ENCODE measurements at regions not wholly inside any gene's neighbourhood (a gene's known extent, or its start where the extent isn't known, plus 50 kb on each side); places are given as distances from the start of the nearest gene placed in this dataset.
A peak's percentile ranks its signal among the peaks of the same experiment; 100 is the strongest.

- H3K4me1 ChIP-seq (ENCODE audit: control insufficient read depth in 2 of 2, insufficient read depth in 2 of 2, low read length in 2 of 2) = no peaks in the 10 kb centered on the region
- 98% methylated on average over 20 of the region's 20 CpGs for WGBS
- no peak for DNase-seq (ENCODE audit: low read depth in 6 of 9, low spot score in 9 of 9)
- no peaks in the 10 kb centered on the region for H3K9me3 ChIP-seq (ENCODE audit: control insufficient read depth in 2 of 2, insufficient read depth in 1 of 2, low read length in 1 of 2)
- H3K27ac ChIP-seq (ENCODE audit: low read depth in 1 of 2, low read length in 1 of 2) = no peak overlapping the region
- no peaks in the 10 kb centered on the region for H3K36me3 ChIP-seq (ENCODE audit: control insufficient read depth in 2 of 2, insufficient read depth in 2 of 2, low read length in 1 of 2)
- no peaks in the 10 kb centered on the region for H3K27me3 ChIP-seq (ENCODE audit: control insufficient read depth in 2 of 2, insufficient read depth in 1 of 2, low read length in 1 of 2)
- no peak overlapping the region for H3K4me3 ChIP-seq (ENCODE audit: low read length in 2 of 2)
Measured at GRCh38 chr10:89829262-89829886, 128.0 kb downstream of the KIF20B start.

GRCh38 chr10:89829887-89830269, 128.5 kb downstream of the KIF20B start:
- H3K27ac ChIP-seq (ENCODE audit: low read depth in 1 of 2, low read length in 1 of 2) = no peak overlapping the region
- no peaks in the 10 kb centered on the region for H3K4me1 ChIP-seq (ENCODE audit: control insufficient read depth in 2 of 2, insufficient read depth in 2 of 2, low read length in 2 of 2)
- no peak overlapping the region for H3K4me3 ChIP-seq (ENCODE audit: low read length in 2 of 2)
- DNase-seq (ENCODE audit: low read depth in 6 of 9, low spot score in 9 of 9) = no peak
- H3K27me3 ChIP-seq (ENCODE audit: control insufficient read depth in 2 of 2, insufficient read depth in 1 of 2, low read length in 1 of 2) = no peaks in the 10 kb centered on the region
- H3K36me3 ChIP-seq (ENCODE audit: control insufficient read depth in 2 of 2, insufficient read depth in 2 of 2, low read length in 1 of 2) = no peaks in the 10 kb centered on the region
- WGBS = 96% methylated on average over 5 of the region's 5 CpGs
- H3K9me3 ChIP-seq (ENCODE audit: control insufficient read depth in 2 of 2, insufficient read depth in 1 of 2, low read length in 1 of 2) = no peaks in the 10 kb centered on the region

- Histone ChIP-seq H3K4me1 (ENCODE audit: control insufficient read depth in 2 of 2, insufficient read depth in 2 of 2, low read length in 2 of 2) (no peaks in the 10 kb centered on the region), H3K27ac (ENCODE audit: low read depth in 1 of 2, low read length in 1 of 2) (no peak overlapping the region), H3K27me3 (ENCODE audit: control insufficient read depth in 2 of 2, insufficient read depth in 1 of 2, low read length in 1 of 2) (no peaks in the 10 kb centered on the region), H3K4me3 (ENCODE audit: low read length in 2 of 2) (no peak overlapping the region), H3K9me3 (ENCODE audit: control insufficient read depth in 2 of 2, insufficient read depth in 1 of 2, low read length in 1 of 2) (no peaks in the 10 kb centered on the region), H3K36me3 (ENCODE audit: control insufficient read depth in 2 of 2, insufficient read depth in 2 of 2, low read length in 1 of 2) (no peaks in the 10 kb centered on the region)
- no peak for DNase-seq (ENCODE audit: low read depth in 6 of 9, low spot score in 9 of 9)
- 90% methylated on average over 2 of the region's 2 CpGs for WGBS
Measured at GRCh38 chr10:89830624-89831023, 129.2 kb downstream of the KIF20B start.

- no peak for DNase-seq (ENCODE audit: low read depth in 6 of 9, low spot score in 9 of 9)
- Histone ChIP-seq H3K27ac (ENCODE audit: low read depth in 1 of 2, low read length in 1 of 2) (peak overlapping the region in 1 of 2 donors; percentile 55), H3K27me3 (ENCODE audit: control insufficient read depth in 2 of 2, insufficient read depth in 1 of 2, low read length in 1 of 2) (peaks cover 0 to 2% of the 10 kb centered on the region in 2 donors), H3K36me3 (ENCODE audit: control insufficient read depth in 2 of 2, insufficient read depth in 2 of 2, low read length in 1 of 2) (no peaks in the 10 kb centered on the region), H3K9me3 (ENCODE audit: control insufficient read depth in 2 of 2, insufficient read depth in 1 of 2, low read length in 1 of 2) (no peaks in the 10 kb centered on the region), H3K4me1 (ENCODE audit: control insufficient read depth in 2 of 2, insufficient read depth in 2 of 2, low read length in 2 of 2) (peaks cover 9 to 19% of the 10 kb centered on the region in 2 donors), H3K4me3 (ENCODE audit: low read length in 2 of 2) (peak overlapping the region; percentile 65 to 89)
- 55% methylated on average over 12 of the region's 12 CpGs for WGBS
Measured at GRCh38 chr10:89836840-89837164, 135.4 kb downstream of the KIF20B start.

GRCh38 chr10:89837165-89838043, 136.0 kb downstream of the KIF20B start:
- peaks cover 9 to 19% of the 10 kb centered on the region in 2 donors for H3K4me1 ChIP-seq (ENCODE audit: control insufficient read depth in 2 of 2, insufficient read depth in 2 of 2, low read length in 2 of 2)
- H3K9me3 ChIP-seq (ENCODE audit: control insufficient read depth in 2 of 2, insufficient read depth in 1 of 2, low read length in 1 of 2) = no peaks in the 10 kb centered on the region
- H3K27ac ChIP-seq (ENCODE audit: low read depth in 1 of 2, low read length in 1 of 2) = peak overlapping the region; percentile 55 to 56
- peak in 8 of 9 donors; percentile 22 to 75 (median 40) for DNase-seq (ENCODE audit: low read depth in 6 of 9, low spot score in 9 of 9)
- H3K27me3 ChIP-seq (ENCODE audit: control insufficient read depth in 2 of 2, insufficient read depth in 1 of 2, low read length in 1 of 2) = peaks cover 0 to 2% of the 10 kb centered on the region in 2 donors
- WGBS = 3% methylated on average over 65 of the region's 65 CpGs
- peak overlapping the region; percentile 65 to 89 for H3K4me3 ChIP-seq (ENCODE audit: low read length in 2 of 2)
- no peaks in the 10 kb centered on the region for H3K36me3 ChIP-seq (ENCODE audit: control insufficient read depth in 2 of 2, insufficient read depth in 2 of 2, low read length in 1 of 2)

GRCh38 chr10:89838044-89838615, 136.7 kb downstream of the KIF20B start:
- H3K4me3 ChIP-seq (ENCODE audit: low read length in 2 of 2) = peak overlapping the region; percentile 65 to 89
- peaks cover 0 to 2% of the 10 kb centered on the region in 2 donors for H3K27me3 ChIP-seq (ENCODE audit: control insufficient read depth in 2 of 2, insufficient read depth in 1 of 2, low read length in 1 of 2)
- DNase-seq (ENCODE audit: low read depth in 6 of 9, low spot score in 9 of 9) = peak in 2 of 9 donors; percentile 17 to 30
- H3K27ac ChIP-seq (ENCODE audit: low read depth in 1 of 2, low read length in 1 of 2) = no peak overlapping the region
- H3K4me1 ChIP-seq (ENCODE audit: control insufficient read depth in 2 of 2, insufficient read depth in 2 of 2, low read length in 2 of 2) = peaks cover 9 to 19% of the 10 kb centered on the region in 2 donors
- no peaks in the 10 kb centered on the region for H3K9me3 ChIP-seq (ENCODE audit: control insufficient read depth in 2 of 2, insufficient read depth in 1 of 2, low read length in 1 of 2)
- 41% methylated on average over 23 of the region's 23 CpGs for WGBS
- no peaks in the 10 kb centered on the region for H3K36me3 ChIP-seq (ENCODE audit: control insufficient read depth in 2 of 2, insufficient read depth in 2 of 2, low read length in 1 of 2)

GRCh38 chr10:89845541-89846280, 144.3 kb downstream of the KIF20B start:
- peaks cover 0 to 5% of the 10 kb centered on the region in 2 donors for H3K4me1 ChIP-seq (ENCODE audit: control insufficient read depth in 2 of 2, insufficient read depth in 2 of 2, low read length in 2 of 2)

GRCh38 chr10:89846281-89846630, 144.9 kb downstream of the KIF20B start:
- Histone ChIP-seq H3K4me3 (ENCODE audit: low read length in 2 of 2) (no peak overlapping the region), H3K4me1 (ENCODE audit: control insufficient read depth in 2 of 2, insufficient read depth in 2 of 2, low read length in 2 of 2) (peaks cover 0 to 5% of the 10 kb centered on the region in 2 donors), H3K36me3 (ENCODE audit: control insufficient read depth in 2 of 2, insufficient read depth in 2 of 2, low read length in 1 of 2) (no peaks in the 10 kb centered on the region), H3K27ac (ENCODE audit: low read depth in 1 of 2, low read length in 1 of 2) (no peak overlapping the region), H3K27me3 (ENCODE audit: control insufficient read depth in 2 of 2, insufficient read depth in 1 of 2, low read length in 1 of 2) (no peaks in the 10 kb centered on the region), H3K9me3 (ENCODE audit: control insufficient read depth in 2 of 2, insufficient read depth in 1 of 2, low read length in 1 of 2) (no peaks in the 10 kb centered on the region)
- DNase-seq (ENCODE audit: low read depth in 6 of 9, low spot score in 9 of 9) = no peak

More at GRCh38 chr10:89845541-89846280, 144.3 kb downstream of the KIF20B start:
- H3K27me3 ChIP-seq (ENCODE audit: control insufficient read depth in 2 of 2, insufficient read depth in 1 of 2, low read length in 1 of 2) = no peaks in the 10 kb centered on the region
- H3K36me3 ChIP-seq (ENCODE audit: control insufficient read depth in 2 of 2, insufficient read depth in 2 of 2, low read length in 1 of 2) = no peaks in the 10 kb centered on the region
- no peak overlapping the region for H3K4me3 ChIP-seq (ENCODE audit: low read length in 2 of 2)
- no peak overlapping the region for H3K27ac ChIP-seq (ENCODE audit: low read depth in 1 of 2, low read length in 1 of 2)
- WGBS = 97% methylated on average over 2 of the region's 2 CpGs
- no peaks in the 10 kb centered on the region for H3K9me3 ChIP-seq (ENCODE audit: control insufficient read depth in 2 of 2, insufficient read depth in 1 of 2, low read length in 1 of 2)
- no peak for DNase-seq (ENCODE audit: low read depth in 6 of 9, low spot score in 9 of 9)
